ENCODE measurements at regions not wholly inside any gene's neighbourhood (a gene's known extent, or its start where the extent isn't known, plus 50 kb on each side); places are given as distances from the start of the nearest gene placed in this dataset.
"Not testable (repeated sequence)": the region's sequence is repeated elsewhere in the genome, so short reads cannot be mapped to it uniquely, and the experiment has no call there.

DNA sequence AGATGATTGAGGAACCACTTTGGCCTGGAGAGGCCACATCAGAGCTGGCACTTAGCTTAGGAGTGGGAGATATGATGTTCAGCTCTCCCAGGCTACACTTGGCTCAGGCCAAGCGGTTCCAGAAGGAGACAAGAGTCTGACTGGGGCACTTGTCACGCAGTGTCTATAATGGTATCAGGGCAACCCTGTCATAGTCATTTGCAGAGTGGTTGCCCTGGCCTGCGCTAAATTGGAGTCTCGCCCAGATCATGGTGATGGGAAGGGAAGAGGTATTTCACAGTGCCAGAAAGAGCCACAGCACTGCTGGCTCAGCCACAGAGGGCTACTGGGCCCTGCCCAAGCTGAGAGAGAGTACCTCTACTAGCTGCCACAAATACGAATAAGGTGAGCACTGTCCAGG is 186.9 kb upstream of the CRBN start:
- DNase-seq (no peak), ATAC-seq (peak in 1 of 2 donors; percentile 94)
- intact Hi-C loops (cut with DNase I) = no loop called here

DNA sequence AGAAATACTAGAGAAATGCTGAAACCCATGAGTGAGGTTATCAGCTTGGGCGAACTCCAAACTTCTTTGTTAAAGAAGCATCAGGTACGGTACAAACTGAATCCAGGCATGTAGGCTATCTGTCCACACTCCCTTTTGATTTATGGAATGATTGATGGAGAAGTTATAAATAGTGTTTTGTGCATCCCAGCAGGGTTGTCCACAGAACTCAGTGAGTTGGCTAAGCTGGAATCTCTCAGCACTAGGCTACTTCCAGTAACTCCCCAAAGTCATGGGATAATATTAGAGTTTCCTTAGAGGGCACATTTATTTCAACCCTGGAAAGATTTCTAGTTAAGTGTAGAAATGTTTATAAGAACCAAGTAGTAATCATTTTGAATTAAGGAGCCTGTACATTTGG is 186.2 kb upstream of the CRBN start:
- ATAC-seq = no peak
- DNase-seq = no peak
- intact Hi-C loops (cut with DNase I) = no loop called here

DNA sequence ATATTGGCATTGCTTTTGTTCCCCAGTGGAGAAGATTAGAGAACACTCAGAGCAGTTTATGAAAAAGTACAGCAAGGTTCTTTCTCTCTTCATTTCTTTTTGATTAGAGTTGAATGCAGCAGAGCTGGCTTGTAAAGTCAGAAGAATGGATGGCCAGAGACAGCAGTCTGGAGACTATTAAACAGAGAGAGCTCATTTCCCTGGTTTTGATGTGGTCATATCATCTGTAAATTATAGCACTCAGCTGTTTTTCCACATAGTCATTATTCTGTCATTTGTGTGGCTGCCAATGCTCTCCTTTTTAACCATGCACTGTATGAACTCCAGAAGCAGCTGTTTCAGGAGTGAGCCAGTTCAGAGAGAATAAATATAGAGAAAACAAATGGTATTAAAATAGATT is 177.4 kb upstream of the CRBN start:
- ATAC-seq = peak in 1 of 2 donors; percentile 22
- DNase-seq = no peak
- intact Hi-C loops (cut with DNase I) = no loop called here

DNA sequence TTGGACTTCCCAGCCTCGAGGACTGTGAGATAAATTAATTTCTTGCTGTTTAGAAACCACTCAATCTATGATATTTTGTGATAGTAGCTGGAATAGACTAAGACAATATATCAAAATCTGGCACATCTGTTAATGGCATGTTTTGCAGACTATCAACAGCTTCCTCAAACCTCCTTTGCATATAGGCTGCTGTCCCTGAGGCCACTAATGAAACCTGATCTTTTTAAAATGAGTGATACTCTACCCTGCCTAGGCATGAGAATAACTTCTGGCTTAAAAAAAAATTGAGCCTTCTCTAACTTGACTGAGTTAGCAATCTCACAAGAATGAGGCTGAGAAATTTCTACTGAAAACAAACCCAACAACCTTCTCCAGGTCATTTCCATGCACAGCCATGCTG is 176.0 kb upstream of the CRBN start:
- no peak for ATAC-seq

DNA sequence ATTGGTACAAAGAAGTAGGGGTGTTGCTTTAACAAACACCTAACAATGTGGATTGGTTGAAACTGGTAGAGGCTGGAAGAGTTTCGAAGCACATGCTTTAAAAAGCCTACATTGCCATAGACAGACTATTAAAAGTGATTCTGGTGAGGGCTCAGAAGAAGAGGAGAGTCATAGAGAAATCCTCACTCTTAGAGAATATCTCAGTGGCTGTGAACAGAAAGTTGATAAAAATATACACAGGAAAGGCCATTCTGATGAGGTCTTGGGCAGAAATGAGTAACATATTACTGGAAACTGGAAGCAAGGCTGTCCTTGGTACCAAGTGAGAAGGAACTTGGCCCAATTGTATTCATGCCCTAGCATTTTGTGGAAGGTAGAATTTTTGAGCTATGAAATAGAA is 173.7 kb upstream of the CRBN start:
- DNase-seq = no peak
- intact Hi-C loops (cut with DNase I) = no loop called here
- no peak for ATAC-seq

More for the DNA sequence above, 176.0 kb upstream of the CRBN start:
- DNase-seq = no peak
- intact Hi-C loops (cut with DNase I) = no loop called here

DNA sequence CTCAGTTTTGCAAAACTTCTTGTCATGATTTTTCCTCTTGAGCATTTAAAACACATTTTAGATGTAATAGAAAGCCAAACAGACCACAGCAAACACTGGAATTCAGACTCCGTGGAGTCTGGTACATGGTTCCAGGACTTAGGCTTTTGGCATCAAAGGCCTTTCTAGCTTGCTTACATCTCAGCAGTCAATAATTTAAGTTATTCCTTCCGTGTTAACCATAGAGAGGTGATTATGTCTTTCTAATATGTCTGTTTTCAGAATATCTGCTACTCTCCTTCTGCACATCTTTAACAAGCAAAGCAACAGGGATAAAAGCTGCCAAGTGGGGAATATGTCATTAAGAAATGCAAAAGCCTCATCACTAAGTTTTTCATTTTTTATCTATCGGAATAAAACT is 171.7 kb upstream of the CRBN start:
- intact Hi-C loops (cut with DNase I) = no loop called here
- DNase-seq (no peak), ATAC-seq (no peak)

DNA sequence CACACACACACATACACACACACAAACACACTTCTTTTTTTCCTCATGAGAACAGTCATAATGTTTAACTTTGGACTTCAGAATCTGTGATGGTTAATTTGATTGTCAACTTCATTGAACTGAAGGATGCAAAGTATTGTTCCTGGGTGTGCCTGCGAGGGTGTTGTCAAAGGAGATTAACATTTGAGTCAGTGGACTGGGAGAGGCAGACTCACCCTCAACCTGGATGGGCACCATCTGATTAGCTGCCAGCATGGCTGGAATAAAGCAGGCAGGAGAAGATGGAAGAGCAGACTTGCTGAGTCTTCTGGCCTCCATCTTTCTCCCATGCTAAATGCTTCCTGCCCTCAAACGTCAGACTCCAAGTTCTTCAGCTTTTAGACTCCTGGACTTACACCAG is 167.6 kb upstream of the CRBN start:
- DNase-seq; intact Hi-C loops (cut with DNase I); ATAC-seq: not testable (repeated sequence)

DNA sequence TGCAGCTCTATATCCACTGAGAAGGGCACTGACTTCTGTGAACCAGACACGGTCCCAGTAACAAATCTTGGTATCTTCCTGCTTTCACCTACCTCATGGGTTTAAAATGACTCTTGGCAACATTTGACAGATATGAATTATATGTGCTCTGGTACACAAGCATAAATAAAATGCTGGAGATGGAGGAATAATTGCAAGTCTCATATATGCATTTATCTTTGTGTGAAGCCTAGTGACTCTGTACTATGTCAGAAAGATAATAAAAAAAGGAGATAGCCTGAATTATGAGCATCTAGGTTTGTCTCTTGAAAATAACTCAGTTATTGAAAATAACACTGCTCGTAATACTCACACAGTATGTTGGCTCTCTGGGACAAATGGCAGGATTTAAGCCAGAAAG is 167.1 kb upstream of the CRBN start:
- intact Hi-C loops (cut with DNase I) = no loop called here
- no peak for ATAC-seq

DNA sequence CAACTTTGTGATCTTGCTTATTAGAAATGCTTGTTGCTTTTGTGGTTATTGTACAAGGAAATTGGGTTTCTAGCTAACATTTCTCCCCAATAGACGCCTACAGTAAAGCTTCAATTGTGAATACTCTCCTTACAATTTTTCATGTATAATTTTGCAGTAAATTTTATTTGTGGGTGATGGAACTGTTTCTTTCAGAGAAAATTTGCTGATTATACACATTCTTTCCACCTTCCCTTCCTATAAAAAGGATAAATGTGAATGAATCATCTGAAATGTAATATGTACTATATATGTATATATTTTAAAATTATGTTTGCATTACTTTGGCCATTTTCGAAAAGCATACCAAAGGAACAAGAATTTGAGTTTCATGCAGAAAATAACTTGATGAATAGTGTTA is 162.7 kb upstream of the CRBN start:
- DNase-seq (no peak), ATAC-seq (no peak)
- intact Hi-C loops (cut with DNase I) = no loop called here

More for the DNA sequence above, 167.1 kb upstream of the CRBN start:
- DNase-seq = no peak

DNA sequence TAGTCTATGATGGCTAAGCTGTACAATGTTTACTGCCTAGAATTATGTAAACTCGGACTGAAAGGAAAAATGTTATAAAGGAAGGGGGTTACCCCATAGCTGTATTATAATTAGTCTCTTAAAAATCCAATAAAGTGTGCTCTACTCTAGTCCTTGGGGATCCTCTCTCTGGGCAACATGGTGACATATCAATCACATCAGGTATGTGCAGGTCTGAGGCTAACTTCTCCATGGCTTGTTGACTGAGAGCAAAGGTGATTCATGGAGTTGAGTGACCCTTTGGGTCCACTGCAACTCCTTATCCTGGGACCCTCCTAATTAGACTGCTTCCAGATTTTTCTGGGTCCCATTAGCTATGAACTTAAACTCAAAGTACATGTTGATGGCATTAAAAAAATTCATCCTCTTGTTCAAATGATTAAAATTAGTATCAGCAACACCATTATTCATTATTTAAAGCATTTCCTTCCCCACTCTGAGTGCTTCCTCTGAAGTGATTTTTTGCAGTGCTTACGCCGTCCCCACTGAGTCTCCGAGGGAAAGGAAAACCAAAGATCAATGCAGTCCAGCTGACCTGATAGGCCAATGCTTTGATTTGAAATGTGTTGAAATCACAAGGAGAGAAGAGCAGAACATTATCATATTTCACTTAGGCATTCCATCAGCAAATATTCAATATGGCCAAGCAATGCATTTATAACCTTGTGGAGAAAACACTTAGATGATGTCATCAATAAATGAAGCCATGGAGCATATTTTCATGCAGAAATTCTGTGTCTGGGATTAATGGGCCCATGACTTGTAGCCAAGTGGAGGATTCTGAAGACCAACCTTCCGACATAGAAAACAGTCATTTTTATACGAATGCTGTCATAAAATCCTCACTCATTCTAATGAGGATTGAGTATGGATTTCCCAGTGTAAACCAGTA is 161.7 kb upstream of the CRBN start:
- ATAC-seq (no peak), DNase-seq (no peak)
- intact Hi-C loops (cut with DNase I) = no loop called here

DNA sequence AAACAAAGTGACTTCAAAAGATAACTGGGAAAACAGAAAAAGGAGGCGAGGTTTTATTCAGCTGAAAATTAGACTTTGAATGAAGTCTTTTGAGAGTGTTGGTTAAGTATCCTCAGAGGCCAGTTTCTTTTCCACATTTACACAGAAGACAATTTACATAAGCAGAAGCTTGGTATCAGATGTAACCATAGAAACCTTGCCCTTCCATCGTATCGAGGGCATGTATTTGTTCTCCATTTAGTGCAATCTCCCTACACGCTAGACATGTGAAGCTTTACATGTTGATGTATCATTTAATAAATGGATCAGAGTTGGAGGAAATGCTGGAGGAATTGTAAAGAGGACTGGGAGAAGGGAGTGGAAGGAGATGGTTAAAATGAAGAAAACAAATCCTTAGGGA is 161.0 kb upstream of the CRBN start:
- intact Hi-C loops (cut with DNase I) = no loop called here
- no peak for DNase-seq
- no peak for ATAC-seq

DNA sequence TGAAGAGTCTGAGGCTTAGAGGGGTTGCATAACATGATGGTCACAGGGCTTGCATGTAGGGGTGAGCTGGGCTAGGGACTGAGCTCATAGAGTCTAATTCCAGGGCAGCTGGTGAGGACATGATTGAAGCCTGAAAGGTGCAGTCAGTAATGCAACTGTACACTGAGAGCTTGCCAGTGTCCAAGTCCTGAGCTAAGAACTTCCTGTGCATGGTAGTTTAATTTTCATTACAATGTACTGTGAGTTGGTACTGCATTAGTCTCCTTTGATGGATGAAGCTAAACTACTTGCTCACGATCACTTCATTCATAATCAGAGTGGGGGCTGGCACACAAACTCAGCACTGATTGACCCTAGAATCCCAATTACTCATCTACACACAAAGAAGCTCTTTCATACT is 156.4 kb upstream of the CRBN start:
- intact Hi-C loops (cut with DNase I) = no loop called here
- ATAC-seq (no peak), DNase-seq (no peak)

DNA sequence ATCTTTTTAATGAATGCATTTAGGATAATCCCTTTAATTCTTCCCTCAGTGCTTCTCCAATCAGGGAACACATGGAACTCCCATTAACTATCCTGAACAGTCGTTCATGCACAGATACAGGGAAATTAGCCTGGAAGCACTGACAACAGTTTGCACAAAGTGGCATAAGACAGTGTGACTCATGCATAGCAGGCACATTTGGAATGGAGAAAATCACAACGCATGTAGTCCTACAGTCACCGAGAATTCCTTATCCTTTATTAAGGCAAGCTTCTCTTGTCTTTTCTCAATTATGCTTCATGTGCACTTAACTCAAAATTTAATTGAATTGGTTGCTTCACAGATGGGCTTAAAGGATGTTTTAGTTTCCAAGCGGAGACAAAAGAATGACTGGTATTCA is 155.0 kb upstream of the CRBN start:
- DNase-seq (no peak), ATAC-seq (no peak)
- intact Hi-C loops (cut with DNase I) = no loop called here

DNA sequence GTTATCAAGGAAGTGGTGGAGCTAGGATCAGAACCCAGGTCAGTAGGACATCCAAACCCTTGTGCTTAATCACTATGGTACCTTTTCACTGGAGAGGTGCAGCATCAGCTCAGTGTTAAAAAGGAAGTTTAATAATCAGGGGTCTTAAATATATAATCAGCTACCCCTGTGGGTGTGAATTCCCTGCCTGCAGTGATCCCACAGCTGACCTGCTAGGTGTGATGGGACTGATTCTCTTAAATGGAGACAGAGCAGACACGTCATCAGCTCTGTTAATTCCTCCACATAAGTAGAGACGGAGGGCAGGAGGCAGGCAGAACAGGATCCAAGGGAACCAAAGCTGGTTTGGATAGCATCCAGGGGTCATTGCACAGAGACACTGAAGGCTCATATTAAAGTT is 154.1 kb upstream of the CRBN start:
- no peak for DNase-seq
- intact Hi-C loops (cut with DNase I) = no loop called here
- no peak for ATAC-seq

DNA sequence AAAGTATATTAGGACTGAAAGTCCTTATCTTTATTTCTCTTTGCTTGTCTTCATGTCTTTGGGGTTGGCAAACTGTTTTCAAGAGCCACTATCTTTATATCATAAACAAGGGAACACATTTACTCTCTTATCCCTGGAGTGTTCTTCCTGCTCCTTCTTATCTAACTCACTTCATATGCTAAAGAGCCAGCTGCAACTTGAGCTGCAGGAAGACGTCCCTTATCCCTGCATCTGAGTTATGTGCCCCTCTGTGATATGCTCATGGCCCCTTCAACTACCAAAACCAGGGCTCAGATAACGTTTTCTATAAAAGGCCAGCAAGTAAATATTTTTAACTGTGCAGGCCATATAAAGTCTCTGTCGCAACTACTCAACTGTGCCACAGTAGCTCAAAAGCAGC is 137.0 kb upstream of the CRBN start:
- no peak for ATAC-seq
- DNase-seq = no peak

DNA sequence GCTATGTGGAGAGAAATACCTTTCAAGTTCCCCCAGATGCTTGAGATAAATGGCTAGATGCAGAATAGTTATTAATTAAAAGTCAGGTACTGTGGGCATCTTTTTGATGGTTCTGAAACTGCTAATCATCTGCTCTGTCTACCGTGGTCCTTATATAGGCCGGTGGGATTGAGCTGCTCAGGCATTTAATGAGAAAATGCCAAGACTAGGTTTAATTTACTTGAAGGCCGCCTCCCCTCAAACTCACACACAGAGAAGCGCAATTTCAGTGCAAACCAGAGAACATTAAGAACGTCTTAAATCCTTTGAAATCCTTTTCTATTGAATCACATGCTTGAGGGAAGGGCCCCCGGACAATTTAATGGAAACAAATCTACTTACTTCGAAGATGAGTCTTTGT is 136.4 kb upstream of the CRBN start:
- intact Hi-C loops (cut with DNase I) = no loop called here
- ATAC-seq (no peak), DNase-seq (no peak)

More for the DNA sequence above, 137.0 kb upstream of the CRBN start:
- intact Hi-C loops (cut with DNase I) = no loop called here

DNA sequence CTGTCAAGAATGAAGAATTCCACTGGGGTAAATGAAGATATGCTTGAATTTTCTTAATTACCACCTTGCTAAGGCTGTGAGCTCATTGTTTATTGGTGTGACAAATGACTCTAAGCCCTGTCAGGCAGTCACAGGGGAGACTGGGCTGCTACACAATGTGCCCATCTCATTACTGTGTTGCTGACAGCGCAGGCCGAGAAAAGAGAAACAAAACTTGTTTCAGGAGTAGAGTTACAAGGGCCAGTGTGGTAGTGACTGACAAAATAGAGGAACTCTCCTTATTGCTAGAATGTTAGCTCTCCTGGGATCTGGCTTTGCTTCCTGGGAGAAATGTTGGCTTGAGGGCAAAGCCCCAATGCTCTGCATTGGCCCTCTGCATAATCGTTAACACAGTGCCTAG is 130.4 kb upstream of the CRBN start:
- ATAC-seq (no peak), DNase-seq (no peak)
- intact Hi-C loops (cut with DNase I) = no loop called here

DNA sequence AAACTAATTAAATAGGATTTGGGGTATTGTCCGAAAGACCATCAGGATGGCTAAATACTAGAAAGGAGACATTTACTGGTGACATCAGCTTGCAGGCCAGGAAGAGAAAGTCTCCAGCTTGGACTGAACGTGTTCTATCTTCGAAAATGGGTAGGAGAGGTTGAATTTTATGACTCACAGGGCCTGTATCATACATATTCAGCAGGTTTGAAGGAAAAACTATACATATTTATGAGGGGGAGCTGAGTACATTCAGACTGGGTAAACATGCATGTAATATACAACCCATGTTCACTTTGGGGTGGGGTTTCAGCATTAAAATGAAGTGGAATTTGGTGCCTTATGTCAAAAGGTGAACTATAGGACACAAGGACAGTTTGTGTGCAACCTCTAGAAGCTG is 129.3 kb upstream of the CRBN start:
- intact Hi-C loops (cut with DNase I) = no loop called here
- DNase-seq (no peak), ATAC-seq (no peak)

DNA sequence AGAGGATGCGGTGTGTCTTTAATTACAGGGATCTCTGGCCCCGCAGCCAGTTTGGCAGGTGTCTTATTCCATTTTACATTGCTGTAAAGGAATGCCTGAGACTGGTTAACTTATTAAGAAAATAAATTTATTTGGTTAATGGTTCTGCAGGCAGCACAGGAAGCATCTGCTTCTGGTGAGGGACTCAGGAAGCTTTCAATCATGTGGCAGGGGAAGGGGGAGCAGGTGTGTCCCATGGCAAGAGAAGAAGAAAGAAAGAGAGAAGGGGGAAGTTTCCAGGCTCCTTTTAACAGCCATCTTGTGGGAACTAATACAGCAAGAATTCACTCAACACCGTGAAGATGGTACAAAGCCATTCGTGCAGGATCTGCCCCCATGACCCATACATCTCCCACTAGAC is 128.0 kb upstream of the CRBN start:
- DNase-seq (no peak), ATAC-seq (no peak)
- intact Hi-C loops (cut with DNase I) = no loop called here

DNA sequence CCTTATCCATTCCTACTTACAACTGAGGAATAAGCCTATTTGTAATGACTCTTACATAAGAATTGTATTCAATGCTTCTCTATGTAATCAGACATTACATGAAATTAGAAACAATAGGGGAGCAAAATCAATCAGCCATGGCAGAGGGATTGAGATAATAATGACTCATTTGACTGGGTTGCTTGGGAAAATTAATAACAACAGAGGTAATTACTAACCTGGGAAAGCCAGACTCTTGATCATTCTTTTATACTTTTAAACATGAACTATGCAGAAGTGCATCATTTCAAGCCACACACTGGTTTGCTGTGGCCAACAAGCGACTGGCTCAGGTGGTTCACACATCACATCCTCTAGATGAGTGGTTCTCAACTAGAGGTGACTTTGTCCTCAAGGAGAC is 126.3 kb upstream of the CRBN start:
- no peak for ATAC-seq
- intact Hi-C loops (cut with DNase I) = no loop called here
- DNase-seq = no peak

DNA sequence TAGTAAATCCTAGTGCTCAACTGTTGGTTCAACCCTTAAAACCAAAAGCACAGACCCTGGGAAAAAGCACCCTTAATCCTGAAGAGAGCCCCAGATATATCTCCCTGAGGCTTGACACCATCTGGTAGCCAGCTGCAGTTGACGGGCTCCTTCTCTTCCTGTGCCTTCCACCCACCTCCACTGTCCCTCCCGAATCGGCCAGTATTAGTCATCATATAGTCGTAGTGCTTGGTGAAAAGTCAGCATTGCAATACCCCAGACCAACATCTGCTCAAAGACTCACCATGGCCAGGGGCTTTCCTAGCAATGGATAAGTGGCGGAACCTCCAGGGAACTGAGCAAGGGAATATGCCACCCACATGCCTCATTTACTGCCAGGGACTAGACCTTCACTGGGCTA is 125.6 kb upstream of the CRBN start:
- ATAC-seq (peak in 1 of 2 donors; percentile 26), DNase-seq (no peak)
- intact Hi-C loops (cut with DNase I) = no loop called here

Measured in left cardiac atrium (tissue), 4 donors.